Keratinocyte (primary cell): ENCODE measurements at regions not wholly inside any gene's neighbourhood (a gene's known extent, or its start where the extent isn't known, plus 50 kb on each side); places are given as distances from the start of the nearest gene placed in this dataset.

Experiments
- DNase-seq: peaks from one replicate; pipeline ENCODE4 v3.0.0-alpha.2; 2011; ENCODE audit warnings: low read depth, missing footprints, low spot score
- FAIRE-seq: peaks from 2 replicates; lab custom pipeline; 2011; peaks lifted over from hg19 to GRCh38; lab: Jason Lieb, UNC
- H2AFZ ChIP-seq: 2 replicates; pipeline ENCODE4 v1.6.0; 2012; ENCODE audit warnings: low read length, control low read depth, inconsistent platforms; ENCODE audit not compliant: control insufficient read depth
- H3K27ac ChIP-seq: 2 replicates; pipeline ENCODE4 v1.5.1; 2011; ENCODE audit warnings: low read length; ENCODE audit not compliant: control insufficient read depth, insufficient read depth
- H3K27me3 ChIP-seq: 3 replicates; pipeline ENCODE4 v1.6.0; 2011; ENCODE audit warnings: low read length; ENCODE audit not compliant: control insufficient read depth, insufficient read depth; ENCODE audit errors: extremely low read depth
- H3K36me3 ChIP-seq, 2 experiments: 2 replicates in 1 of 2; 3 replicates in 1 of 2; pipeline ENCODE4 v1.5.1; 2011; ENCODE audit warnings: low read length in 2 of 2, mild to moderate bottlenecking in 1 of 2; ENCODE audit not compliant: control insufficient read depth in 2 of 2, insufficient read depth in 2 of 2; ENCODE audit errors: extremely low read depth in 1 of 2
- H3K4me1 ChIP-seq: 3 replicates; pipeline ENCODE4 v1.5.1; 2011; ENCODE audit warnings: low read length; ENCODE audit not compliant: control insufficient read depth, insufficient read depth; ENCODE audit errors: extremely low read depth
- H3K4me2 ChIP-seq: 3 replicates; pipeline ENCODE4 v1.6.0; 2011; ENCODE audit warnings: low read depth, low read length; ENCODE audit not compliant: control insufficient read depth, insufficient read depth; ENCODE audit errors: extremely low read depth
- H3K4me3 ChIP-seq, 3 experiments: fragments of 200-600 bp in 1 of 3; sonication (generic) in 1 of 3; 2 replicates in 2 of 3; 3 replicates in 1 of 3; pipeline ENCODE4 v1.5.1; 2011 to 2016; ENCODE audit warnings: low read length in 3 of 3, mild to moderate bottlenecking in 3 of 3, control low read depth in 2 of 3, inconsistent platforms in 1 of 3, low read depth in 1 of 3, mixed read lengths in 1 of 3, mixed run types in 1 of 3, moderate library complexity in 1 of 3; ENCODE audit not compliant: control insufficient read depth in 2 of 3, insufficient read depth in 2 of 3; ENCODE audit errors: extremely low read depth in 1 of 3
- H3K79me2 ChIP-seq: 2 replicates; pipeline ENCODE4 v1.6.0; 2012; ENCODE audit warnings: low read length; ENCODE audit not compliant: control insufficient read depth, insufficient read depth
- H3K9ac ChIP-seq: 3 replicates; pipeline ENCODE4 v1.6.0; 2011; ENCODE audit warnings: low read length; ENCODE audit not compliant: control insufficient read depth, insufficient read depth; ENCODE audit errors: extremely low read depth
- H3K9me1 ChIP-seq: 3 replicates; pipeline ENCODE4 v1.6.0; 2011; ENCODE audit warnings: low read length; ENCODE audit not compliant: control insufficient read depth, insufficient read depth; ENCODE audit errors: extremely low read depth
- H3K9me3 ChIP-seq: 2 replicates; pipeline ENCODE4 v1.5.1; 2012; ENCODE audit warnings: low read depth, low read length; ENCODE audit not compliant: control insufficient read depth
- H4K20me1 ChIP-seq: 3 replicates; pipeline ENCODE4 v1.6.0; 2011; ENCODE audit warnings: low read length; ENCODE audit not compliant: control insufficient read depth, insufficient read depth; ENCODE audit errors: extremely low read depth
- EZH2 ChIP-seq: IDR thresholded peaks from one replicate; pipeline ENCODE4 v1.6.1; 2012; ENCODE audit warnings: inconsistent platforms, mild to moderate bottlenecking, low read length, moderate library complexity
- dilution Hi-C: fragments of 300-500 bp; cut with MboI; formaldehyde crosslinking; loops from one replicate; pipeline ENCODE4 v1.7.0; 2020; ENCODE audit warnings: low sequenced_read_pairs; ENCODE audit not compliant: extremely low pct_ligation_motif_present
- TF ChIP-seq, protein P1 (sequence below), 3 experiments: IDR thresholded peaks in 1 of 3; conservative IDR thresholded peaks in 1 of 3; optimal IDR thresholded peaks in 1 of 3; 2 replicates in 2 of 3; 3 replicates in 1 of 3; pipeline versions ENCODE3 to v1.5.1; 2011; ENCODE audit warnings: low read length in 3 of 3, mild to moderate bottlenecking in 3 of 3, moderate library complexity in 2 of 3, control low read depth in 1 of 3, inconsistent platforms in 1 of 3; ENCODE audit not compliant: insufficient read depth in 2 of 3; ENCODE audit errors: extremely low read depth in 1 of 3

GRCh38 chr12:125888921-125889320 is 823.7 kb downstream of the AACS start:
- H3K9me1 ChIP-seq = no peaks in the 10 kb centered on the region
- H3K4me1 ChIP-seq = no peaks in the 10 kb centered on the region
- peaks cover 4% of the 10 kb centered on the region for H3K9me3 ChIP-seq
- no peak for FAIRE-seq
- no peak for DNase-seq
- no peak overlapping the region for H3K9ac ChIP-seq
- no peak overlapping the region for H3K4me3 ChIP-seq
- no peaks in the 10 kb centered on the region for H3K79me2 ChIP-seq
- no peaks in the 10 kb centered on the region for H4K20me1 ChIP-seq
- dilution Hi-C loops = no loop called here
- no peaks in the 10 kb centered on the region for H3K36me3 ChIP-seq
- no peak for TF ChIP-seq EZH2
- TF ChIP-seq, protein P1, sequence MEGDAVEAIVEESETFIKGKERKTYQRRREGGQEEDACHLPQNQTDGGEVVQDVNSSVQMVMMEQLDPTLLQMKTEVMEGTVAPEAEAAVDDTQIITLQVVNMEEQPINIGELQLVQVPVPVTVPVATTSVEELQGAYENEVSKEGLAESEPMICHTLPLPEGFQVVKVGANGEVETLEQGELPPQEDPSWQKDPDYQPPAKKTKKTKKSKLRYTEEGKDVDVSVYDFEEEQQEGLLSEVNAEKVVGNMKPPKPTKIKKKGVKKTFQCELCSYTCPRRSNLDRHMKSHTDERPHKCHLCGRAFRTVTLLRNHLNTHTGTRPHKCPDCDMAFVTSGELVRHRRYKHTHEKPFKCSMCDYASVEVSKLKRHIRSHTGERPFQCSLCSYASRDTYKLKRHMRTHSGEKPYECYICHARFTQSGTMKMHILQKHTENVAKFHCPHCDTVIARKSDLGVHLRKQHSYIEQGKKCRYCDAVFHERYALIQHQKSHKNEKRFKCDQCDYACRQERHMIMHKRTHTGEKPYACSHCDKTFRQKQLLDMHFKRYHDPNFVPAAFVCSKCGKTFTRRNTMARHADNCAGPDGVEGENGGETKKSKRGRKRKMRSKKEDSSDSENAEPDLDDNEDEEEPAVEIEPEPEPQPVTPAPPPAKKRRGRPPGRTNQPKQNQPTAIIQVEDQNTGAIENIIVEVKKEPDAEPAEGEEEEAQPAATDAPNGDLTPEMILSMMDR (optimal IDR thresholded peaks at IDR 0.05 in 1 of 3, IDR thresholded peaks at IDR 0.05 in 1 of 3, conservative IDR thresholded peaks at IDR 0.05 in 1 of 3; ENCODE audit: extremely low read depth in 1 of 3, insufficient read depth in 2 of 3, low read length in 3 of 3) = no peak
- no peaks in the 10 kb centered on the region for H3K27me3 ChIP-seq
- no peak overlapping the region for H3K4me2 ChIP-seq
- H2AFZ ChIP-seq = no peak overlapping the region
- no peak overlapping the region for H3K27ac ChIP-seq

GRCh38 chr12:125889742-125890141 is 824.5 kb downstream of the AACS start:
- dilution Hi-C loops = no loop called here
- Histone ChIP-seq H3K9me3 (peaks cover 2% of the 10 kb centered on the region), H3K4me1 (no peaks in the 10 kb centered on the region), H3K36me3 (no peaks in the 10 kb centered on the region), H3K9me1 (no peaks in the 10 kb centered on the region), H2AFZ (no peak overlapping the region), H3K79me2 (no peaks in the 10 kb centered on the region), H3K27me3 (no peaks in the 10 kb centered on the region), H3K9ac (no peak overlapping the region), H3K27ac (no peak overlapping the region), H3K4me2 (no peak overlapping the region), H4K20me1 (no peaks in the 10 kb centered on the region), H3K4me3 (no peak overlapping the region)
- TF ChIP-seq, protein P1 (optimal IDR thresholded peaks at IDR 0.05 in 1 of 3, IDR thresholded peaks at IDR 0.05 in 1 of 3, conservative IDR thresholded peaks at IDR 0.05 in 1 of 3; ENCODE audit: extremely low read depth in 1 of 3, insufficient read depth in 2 of 3, low read length in 3 of 3) = no peak
- no peak for TF ChIP-seq EZH2
- no peak for FAIRE-seq
- no peak for DNase-seq
